NK-92 treated with Interleukin-12 subunit alpha and Interleukin-12 subunit beta, amount 100 ng/mL, for 24 hours (cell line): ENCODE measurements at regions not wholly inside any gene's neighbourhood (a gene's known extent, or its start where the extent isn't known, plus 50 kb on each side); places are given as distances from the start of the nearest gene placed in this dataset.
"Not testable (repeated sequence)": the region's sequence is repeated elsewhere in the genome, so short reads cannot be mapped to it uniquely, and the experiment has no call there.

Experiments used
- DNase-seq: peaks from one replicate; lab custom pipeline; 2025; lab: John Stamatoyannopoulos, UW

GRCh38 chr10:3574451-3574850, 210.6 kb downstream of the KLF6 start:
- DNase-seq, result no peak

GRCh38 chr10:3573498-3573897, 211.5 kb downstream of the KLF6 start:
- DNase-seq, result no peak

DNA sequence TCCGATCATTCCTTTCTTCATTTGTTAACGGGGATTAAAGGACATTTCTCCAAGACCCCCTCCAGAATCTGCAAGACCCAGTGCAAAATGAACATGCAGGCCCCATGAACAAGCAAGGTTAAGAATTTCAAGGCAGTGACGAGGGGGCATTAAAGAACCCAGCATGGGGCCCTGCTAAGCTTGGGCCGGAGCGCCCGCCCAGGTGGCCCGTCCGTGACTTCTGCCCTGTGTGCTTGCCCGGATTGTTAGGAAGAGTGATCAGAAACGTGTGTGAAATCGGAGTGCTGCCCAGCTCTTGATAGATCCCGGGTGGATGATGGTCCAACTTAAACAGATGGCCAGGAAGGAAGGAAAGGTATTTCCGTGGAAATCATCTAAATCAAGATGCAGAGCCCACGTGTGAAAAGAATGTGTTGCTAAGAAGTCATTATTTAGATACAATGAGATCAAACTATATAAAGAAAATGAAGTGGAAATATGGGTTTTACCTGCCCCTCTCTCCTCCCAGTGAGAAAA, 213.6 kb downstream of the KLF6 start:
- no peak for DNase-seq

DNA sequence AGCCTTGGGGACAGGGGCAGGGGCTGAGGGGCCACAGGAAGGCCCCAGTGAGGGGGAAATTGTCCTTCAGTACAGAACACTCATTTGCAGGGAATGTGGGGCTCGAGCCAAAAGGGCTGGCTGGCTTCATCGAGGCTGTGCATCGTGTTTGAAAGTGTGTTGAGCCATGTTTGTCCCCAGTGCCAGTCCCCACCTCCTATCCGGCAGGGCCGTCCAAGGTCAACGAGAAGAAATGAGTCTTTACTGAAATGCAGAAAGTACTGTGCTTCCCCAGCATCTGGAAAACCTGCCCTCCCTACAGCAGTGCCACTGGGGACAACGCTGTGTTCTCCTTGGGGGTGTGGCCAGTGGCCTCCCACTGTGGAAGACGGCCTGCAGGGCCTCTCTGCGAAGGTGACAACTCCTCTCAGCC, 214.1 kb downstream of the KLF6 start:
- DNase-seq, result no peak

- no peak for DNase-seq
These were observed 214.8 kb downstream of the KLF6 start for GRCh38 chr10:3570131-3570729.

GRCh38 chr10:3568983-3569382, 216.0 kb downstream of the KLF6 start:
- no peak for DNase-seq

- DNase-seq, result no peak
These were observed 216.6 kb downstream of the KLF6 start for GRCh38 chr10:3568392-3568791.

DNA sequence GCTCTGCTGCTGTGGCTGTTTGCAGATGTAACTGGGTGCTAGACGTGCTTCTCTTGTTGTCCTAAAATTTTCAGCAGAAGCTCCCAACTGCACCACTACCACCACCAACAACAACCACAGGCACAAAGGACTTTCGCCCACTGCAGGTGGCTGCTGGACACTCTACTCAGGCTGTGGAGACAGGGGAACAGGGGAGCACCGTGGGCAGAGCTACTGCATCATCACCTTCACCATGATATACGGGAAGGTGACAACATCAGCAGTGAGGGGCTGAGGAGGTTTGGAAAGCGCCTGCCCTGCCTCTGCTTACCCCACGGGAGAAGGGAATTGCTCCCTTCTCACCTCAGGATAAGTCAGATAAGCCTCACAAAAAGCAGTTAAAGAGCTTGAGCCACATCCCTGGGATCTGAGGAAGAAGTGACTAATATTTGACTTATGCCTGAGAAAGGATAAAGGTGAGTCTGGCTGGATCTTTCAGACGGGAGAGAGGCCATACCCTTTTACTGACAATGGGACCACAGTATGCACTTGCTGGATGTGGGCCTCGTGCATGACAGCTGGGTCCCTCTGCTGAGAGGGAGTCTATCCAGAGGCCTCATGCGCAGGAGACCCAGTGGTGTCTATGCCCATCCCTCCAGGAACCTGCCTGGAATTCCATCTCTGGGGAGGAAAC, 217.6 kb downstream of the KLF6 start:
- no peak for DNase-seq

- no peak for DNase-seq
These were observed 218.4 kb downstream of the KLF6 start for GRCh38 chr10:3566627-3567026.

DNA sequence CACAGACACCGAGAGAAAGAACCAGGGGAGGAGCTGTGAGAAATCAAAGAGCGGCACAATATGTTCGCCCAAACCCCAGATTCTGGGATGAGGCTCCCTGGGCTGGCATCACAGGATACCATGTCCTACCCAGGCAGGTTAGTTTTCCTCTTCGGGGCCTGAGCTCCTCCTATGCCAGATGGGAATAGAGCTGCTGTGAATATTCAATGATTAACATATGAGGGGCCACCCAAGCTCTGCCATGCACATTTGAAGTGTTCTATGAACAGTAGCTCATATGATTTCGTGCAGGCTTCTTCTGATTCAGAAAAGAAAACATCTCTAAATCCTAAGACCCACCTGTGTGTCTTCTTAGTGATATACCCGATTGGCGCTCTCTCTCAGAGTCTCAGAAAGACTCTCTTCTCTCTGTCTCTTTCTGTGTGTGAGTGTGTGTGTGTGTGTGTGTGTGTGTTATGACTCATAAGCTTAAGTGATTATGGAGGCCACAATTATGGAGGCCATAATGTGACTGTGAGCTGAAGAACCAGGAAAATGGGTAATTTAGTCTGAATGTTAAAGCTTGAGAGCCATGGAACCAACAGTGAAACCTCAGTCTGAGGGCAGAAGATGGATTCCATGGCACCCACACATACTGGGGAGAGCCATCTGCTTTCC, 220.5 kb downstream of the KLF6 start:
- DNase-seq, result no peak

GRCh38 chr10:3563298-3563697, 221.7 kb downstream of the KLF6 start:
- DNase-seq, result no peak

DNA sequence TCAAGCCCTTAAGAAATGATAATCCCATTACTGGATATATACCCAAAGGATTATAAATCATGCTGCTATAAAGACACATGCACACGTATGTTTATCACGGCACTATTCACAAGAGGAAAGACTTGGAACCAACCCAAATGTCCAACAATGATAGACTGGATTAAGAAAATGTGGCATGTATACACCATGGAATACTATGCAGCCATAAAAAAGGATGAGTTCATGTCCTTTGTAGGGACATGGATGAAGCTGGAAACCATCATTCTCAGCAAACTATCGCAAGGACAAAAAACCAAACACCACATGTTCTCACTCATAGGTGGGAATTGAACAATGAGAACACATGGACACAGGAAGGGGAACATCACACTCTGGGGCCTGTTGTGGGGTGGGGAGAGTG, 224.4 kb downstream of the KLF6 start:
- DNase-seq, result not testable (repeated sequence)

GRCh38 chr10:3559527-3559926, 225.5 kb downstream of the KLF6 start:
- no peak for DNase-seq

- DNase-seq, result no peak
These were observed 226.0 kb downstream of the KLF6 start for GRCh38 chr10:3559011-3559410.

- not testable (repeated sequence) for DNase-seq
These were observed 228.6 kb downstream of the KLF6 start for GRCh38 chr10:3556191-3557017.

- DNase-seq, result no peak
These were observed 230.9 kb downstream of the KLF6 start for GRCh38 chr10:3554121-3554522.

GRCh38 chr10:3552281-3552680, 232.7 kb downstream of the KLF6 start:
- no peak for DNase-seq

- no peak for DNase-seq
These were observed 233.2 kb downstream of the KLF6 start for GRCh38 chr10:3551761-3552160.

DNA sequence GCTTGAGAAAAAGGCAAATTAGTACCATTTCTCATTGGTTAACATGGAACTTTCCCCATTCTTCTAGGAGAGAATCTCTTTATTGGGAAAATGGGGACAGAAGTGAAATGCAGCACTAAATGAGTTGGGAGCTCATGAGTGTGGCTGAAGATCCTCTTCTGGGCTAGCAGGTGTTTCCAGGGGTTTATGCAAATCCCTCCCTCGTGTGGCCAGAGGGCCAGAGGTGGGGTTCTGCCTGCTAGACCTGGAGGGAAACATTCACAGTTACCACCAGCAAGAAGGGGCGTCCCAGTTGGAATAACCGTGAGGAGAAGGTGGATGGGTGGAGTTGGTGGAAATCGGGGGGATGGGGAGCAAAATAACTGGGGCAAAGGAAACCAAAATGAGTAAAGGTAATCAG, 235.9 kb downstream of the KLF6 start:
- no peak for DNase-seq

GRCh38 chr10:3548702-3549101, 236.3 kb downstream of the KLF6 start:
- no peak for DNase-seq

DNA sequence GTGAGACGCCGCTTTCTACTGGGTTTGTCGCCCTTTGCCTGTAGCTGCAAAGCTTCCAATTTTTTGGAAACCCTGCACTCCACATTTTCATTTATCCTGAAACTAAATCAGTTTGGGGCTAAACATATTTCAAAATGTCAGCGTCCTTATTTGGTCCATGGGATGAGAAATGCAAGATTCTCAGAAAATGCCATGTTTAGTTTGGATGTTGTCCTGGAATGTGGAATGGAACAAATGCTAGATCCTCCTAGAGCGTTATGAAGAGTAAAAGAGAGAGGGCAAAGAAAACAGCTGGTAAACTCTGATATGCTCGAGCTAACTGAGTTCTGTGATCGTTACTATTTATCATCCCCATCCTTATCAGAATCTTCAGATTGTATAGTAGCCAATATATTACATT, 236.9 kb downstream of the KLF6 start:
- DNase-seq, result no peak

- DNase-seq, result no peak
These were observed 240.4 kb downstream of the KLF6 start for GRCh38 chr10:3544561-3544960.
